Testis (tissue), 2 donors: ENCODE measurements at regions not wholly inside any gene's neighbourhood (a gene's known extent, or its start where the extent isn't known, plus 50 kb on each side); places are given as distances from the start of the nearest gene placed in this dataset.

Source experiments
- DNase-seq: peaks from one replicate; pipeline ENCODE4 v3.0.0-alpha.2; 2019
- H3K27ac ChIP-seq, 2 donors: fragments of 200-600 bp; sonication (generic); one replicate each; pipeline ENCODE4 v1.5.1; 2019
- H3K27me3 ChIP-seq: fragments of 200-600 bp; sonication (generic); one replicate; pipeline ENCODE4 v1.5.1; 2019
- H3K36me3 ChIP-seq: fragments of 200-600 bp; sonication (generic); one replicate; pipeline ENCODE4 v1.5.1; 2017; ENCODE audit warnings: low read depth; ENCODE audit errors: missing control alignments
- H3K4me1 ChIP-seq: fragments of 200-600 bp; sonication (generic); one replicate; pipeline ENCODE4 v1.5.1; 2019
- H3K4me3 ChIP-seq, 2 donors: fragments of 200-600 bp; sonication (generic); one replicate each; pipeline ENCODE4 v1.5.1; 2017 to 2019
- H3K9me3 ChIP-seq: fragments of 200-600 bp; sonication (generic); one replicate; pipeline ENCODE4 v1.5.1; 2017
- POLR2A ChIP-seq: fragments of 450-650 bp; IDR thresholded peaks from one replicate; pipeline ENCODE4 v1.6.1; 2017; ENCODE audit warnings: antibody characterized with exemption, mild to moderate bottlenecking, moderate library complexity
- WGBS, 2 donors: methylation state at CpG; one replicate each; pipeline ENCODE4 v1.1.5; 2018; 5-methylcytosine and 5-hydroxymethylcytosine counted together
- intact Hi-C: fragments of 100-400 bp; cut with DNase I; formaldehyde crosslinking; loops from one replicate; pipeline ENCODE4 v1.15.1; 2023; ENCODE audit warnings: low total_unique reads
- TF ChIP-seq, protein P1 (sequence below), 3 experiments: fragments of 450-650 bp in 2 of 3; fragments of 200-600 bp in 1 of 3; sonication (generic) in 1 of 3; IDR thresholded peaks; one replicate each; pipeline ENCODE4 v1.5.1; 2016 to 2019; ENCODE audit warnings: antibody characterized with exemption in 3 of 3, mild to moderate bottlenecking in 2 of 3, moderate library complexity in 1 of 3

DNA sequence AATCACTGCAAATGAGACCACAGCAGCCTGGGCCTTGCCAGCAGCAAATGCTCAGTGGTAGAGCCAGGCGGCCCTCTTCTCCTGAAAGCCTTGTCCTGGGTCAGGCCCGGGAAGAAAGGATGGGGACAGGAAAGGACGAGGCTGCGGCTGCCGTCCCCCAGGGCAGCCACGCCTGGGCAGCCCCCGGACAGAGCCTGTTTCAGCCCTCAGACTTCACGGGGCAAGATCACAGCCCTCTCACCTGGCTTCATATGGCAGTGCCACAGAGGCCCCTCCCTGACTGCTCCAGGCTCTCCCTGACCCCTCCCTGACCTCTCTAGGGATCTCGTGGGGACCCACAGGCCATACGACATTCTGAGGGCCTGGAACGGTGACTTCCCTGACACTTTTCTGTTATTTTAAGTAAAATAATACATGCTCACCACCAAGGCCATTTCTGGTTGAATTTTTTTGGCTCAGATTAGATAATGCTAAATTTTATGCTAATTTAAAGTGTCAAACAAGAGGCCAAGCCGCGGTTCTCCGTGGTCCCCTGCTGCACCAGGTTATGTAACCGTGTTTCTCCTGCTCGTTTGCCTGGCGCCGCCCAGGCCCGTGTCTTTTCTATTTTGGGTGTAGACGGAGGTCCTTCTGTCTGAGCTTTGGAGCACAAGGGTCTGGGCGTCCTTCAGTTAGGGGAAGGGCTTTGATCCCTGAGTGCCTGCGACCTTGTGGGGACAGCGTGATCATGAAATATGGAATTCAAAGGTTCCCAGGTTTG, 59.9 kb upstream of the BHLHE23 start:
- H3K36me3 ChIP-seq: no peaks in the 10 kb centered on the region
- H3K4me3 ChIP-seq: no peak overlapping the region
- peaks cover 5% of the 10 kb centered on the region for H3K4me1 ChIP-seq
- no peaks in the 10 kb centered on the region for H3K9me3 ChIP-seq
- intact Hi-C loops: no loop called here
- WGBS, 2 donors: 75 to 77% methylated on average over 21 to 23 of the region's 23 CpGs
- DNase-seq: no peak
- TF ChIP-seq, protein P1, sequence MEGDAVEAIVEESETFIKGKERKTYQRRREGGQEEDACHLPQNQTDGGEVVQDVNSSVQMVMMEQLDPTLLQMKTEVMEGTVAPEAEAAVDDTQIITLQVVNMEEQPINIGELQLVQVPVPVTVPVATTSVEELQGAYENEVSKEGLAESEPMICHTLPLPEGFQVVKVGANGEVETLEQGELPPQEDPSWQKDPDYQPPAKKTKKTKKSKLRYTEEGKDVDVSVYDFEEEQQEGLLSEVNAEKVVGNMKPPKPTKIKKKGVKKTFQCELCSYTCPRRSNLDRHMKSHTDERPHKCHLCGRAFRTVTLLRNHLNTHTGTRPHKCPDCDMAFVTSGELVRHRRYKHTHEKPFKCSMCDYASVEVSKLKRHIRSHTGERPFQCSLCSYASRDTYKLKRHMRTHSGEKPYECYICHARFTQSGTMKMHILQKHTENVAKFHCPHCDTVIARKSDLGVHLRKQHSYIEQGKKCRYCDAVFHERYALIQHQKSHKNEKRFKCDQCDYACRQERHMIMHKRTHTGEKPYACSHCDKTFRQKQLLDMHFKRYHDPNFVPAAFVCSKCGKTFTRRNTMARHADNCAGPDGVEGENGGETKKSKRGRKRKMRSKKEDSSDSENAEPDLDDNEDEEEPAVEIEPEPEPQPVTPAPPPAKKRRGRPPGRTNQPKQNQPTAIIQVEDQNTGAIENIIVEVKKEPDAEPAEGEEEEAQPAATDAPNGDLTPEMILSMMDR (IDR thresholded peaks at IDR 0.05): no peak
- no peak for TF ChIP-seq POLR2A
- H3K27me3 ChIP-seq: no peaks in the 10 kb centered on the region
- no peak overlapping the region for H3K27ac ChIP-seq

DNA sequence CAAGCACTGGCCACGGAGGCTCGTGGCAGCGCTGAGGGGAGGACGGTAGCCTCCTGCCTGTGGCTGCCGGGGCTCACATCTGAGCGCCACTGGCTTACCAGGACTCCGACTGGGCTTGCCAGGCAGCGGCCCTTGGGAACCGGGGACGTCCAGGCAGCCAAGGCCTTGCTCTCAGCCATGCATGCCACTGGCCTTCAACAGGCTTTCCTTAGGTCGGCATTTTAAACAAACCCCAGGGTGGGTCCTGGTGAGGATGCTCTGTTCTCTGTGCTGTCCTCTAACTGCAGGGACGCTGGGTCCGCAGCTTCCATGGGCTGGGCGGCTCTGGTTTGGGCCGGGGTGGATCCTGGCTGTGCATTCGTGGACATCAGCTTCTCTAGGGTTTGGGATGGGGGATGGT, 59.1 kb upstream of the BHLHE23 start:
- Histone ChIP-seq H3K4me1 (peaks cover 5% of the 10 kb centered on the region), H3K36me3 (no peaks in the 10 kb centered on the region), H3K27ac (no peak overlapping the region), H3K9me3 (no peaks in the 10 kb centered on the region), H3K4me3 (no peak overlapping the region), H3K27me3 (no peaks in the 10 kb centered on the region)
- TF ChIP-seq POLR2A: no peak
- TF ChIP-seq, protein P1 (IDR thresholded peaks at IDR 0.05): no peak
- no peak for DNase-seq
- intact Hi-C loops: no loop called here
- 86 to 88% methylated on average over 9 to 16 of the region's 16 CpGs for WGBS, 2 donors

DNA sequence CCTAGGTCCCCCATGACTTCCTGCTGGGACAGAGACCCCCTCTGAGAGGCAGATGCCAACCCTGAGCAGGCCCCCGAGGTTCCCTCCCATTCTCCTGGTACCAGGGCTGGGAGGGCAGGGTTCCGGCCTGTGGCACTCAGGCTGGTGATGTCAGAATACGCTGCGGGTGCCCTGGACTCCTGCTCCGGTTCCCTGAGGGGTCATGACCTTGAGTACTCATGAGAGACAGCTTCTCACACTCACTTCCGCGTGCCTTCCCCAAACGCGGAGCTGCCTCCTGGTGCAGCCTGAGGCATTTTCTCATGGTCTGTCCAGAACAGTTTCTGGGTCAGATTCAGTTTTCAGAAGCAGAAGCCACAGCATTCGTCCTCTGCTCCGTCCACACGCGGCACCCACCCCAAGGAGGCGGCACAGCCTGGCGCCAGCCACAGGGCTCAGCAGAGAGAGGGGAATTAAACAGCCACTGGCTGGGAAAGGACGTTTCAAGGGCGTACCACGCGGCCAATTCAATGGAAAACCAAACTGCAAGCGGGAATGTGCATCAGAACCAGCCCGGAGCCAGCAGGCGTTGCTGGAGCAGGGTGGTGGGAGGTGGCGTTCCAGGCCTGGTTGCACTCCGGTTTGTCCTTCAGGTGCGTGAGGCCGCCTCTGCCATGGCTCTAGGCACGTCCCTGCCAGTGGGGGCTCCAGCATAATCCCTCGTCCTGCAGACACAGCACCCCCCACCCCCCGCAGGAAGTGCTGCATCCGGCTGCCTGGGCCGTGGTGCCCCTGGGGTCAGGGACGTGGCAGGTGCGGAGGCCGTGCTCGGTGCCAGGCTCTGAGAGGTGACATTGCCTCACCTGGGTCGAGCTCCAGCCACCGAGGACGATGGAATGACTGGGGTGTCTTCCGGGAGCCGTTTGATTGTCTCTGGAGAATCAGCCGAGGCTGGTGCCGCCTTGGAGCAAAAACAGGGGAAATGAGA, 58.3 kb upstream of the BHLHE23 start:
- no peaks in the 10 kb centered on the region for H3K27me3 ChIP-seq
- H3K9me3 ChIP-seq: no peaks in the 10 kb centered on the region
- 79 to 81% methylated on average over 26 to 42 of the region's 42 CpGs for WGBS, 2 donors
- H3K36me3 ChIP-seq: no peaks in the 10 kb centered on the region
- no peak overlapping the region for H3K4me3 ChIP-seq
- no peak for TF ChIP-seq POLR2A
- TF ChIP-seq, protein P1 (IDR thresholded peaks at IDR 0.05): no peak
- intact Hi-C loops: no loop called here
- peaks cover 5% of the 10 kb centered on the region for H3K4me1 ChIP-seq
- DNase-seq: no peak
- no peak overlapping the region for H3K27ac ChIP-seq

DNA sequence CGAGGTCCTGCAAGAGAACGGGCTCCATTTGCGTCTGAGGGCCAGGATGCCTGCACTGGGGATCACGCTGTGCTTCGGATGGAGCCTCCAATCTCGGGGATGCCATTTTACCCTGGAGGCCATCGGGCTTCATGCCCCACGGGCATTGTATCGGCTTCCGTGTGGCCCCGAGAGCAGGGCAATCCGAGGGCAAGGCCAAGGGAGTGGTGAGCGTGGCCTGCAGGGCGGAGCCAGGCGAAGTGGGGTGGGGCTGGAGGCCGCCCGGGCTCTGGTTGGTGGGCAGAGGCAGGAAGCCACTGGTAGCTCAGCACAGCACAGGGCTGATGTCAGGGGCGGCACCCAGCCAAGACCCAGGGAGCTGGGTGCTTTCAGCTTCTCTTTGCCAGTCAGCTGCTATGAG, 57.5 kb upstream of the BHLHE23 start:
- no peaks in the 10 kb centered on the region for H3K27me3 ChIP-seq
- H3K9me3 ChIP-seq: no peaks in the 10 kb centered on the region
- H3K36me3 ChIP-seq: no peaks in the 10 kb centered on the region
- intact Hi-C loops: no loop called here
- no peak for DNase-seq
- H3K4me1 ChIP-seq: no peaks in the 10 kb centered on the region
- 86 to 90% methylated on average over 6 to 18 of the region's 18 CpGs for WGBS, 2 donors
- no peak overlapping the region for H3K27ac ChIP-seq
- no peak for TF ChIP-seq POLR2A
- TF ChIP-seq, protein P1 (IDR thresholded peaks at IDR 0.05): no peak
- no peak overlapping the region for H3K4me3 ChIP-seq
